Activated B cell treated with CpG ODN at 0.5 μM for 24 hours (primary cell): ENCODE measurements at regions not wholly inside any gene's neighbourhood (a gene's known extent, or its start where the extent isn't known, plus 50 kb on each side); places are given as distances from the start of the nearest gene placed in this dataset.

ENCODE experiments used
- ATAC-seq: fragments of 200-7000 bp; cut with Tn5 transposase; one replicate; pipeline ENCODE4 v1.10.0; 2021; ENCODE audit warnings: low read depth, mild to moderate bottlenecking, moderate library complexity
- CTCF ChIA-PET: fragments of 350-600 bp; sonication (Branson Sonifier 250); formaldehyde crosslinking; loops from one replicate; lab custom pipeline; 2021; ENCODE audit warnings: antibody characterized with exemption; lab: Charles Lee
- POLR2A ChIA-PET: fragments of 350-600 bp; sonication (Branson Sonifier 250); formaldehyde crosslinking; loops from one replicate; lab custom pipeline; 2021; ENCODE audit warnings: antibody characterized with exemption; lab: Charles Lee
- DNase-seq: peaks from one replicate; pipeline ENCODE4 v3.0.0; 2022
- H3K27ac Mint-ChIP-seq: one replicate; pipeline ENCODE4 v1.8.0; 2020; ENCODE audit warnings: mixed read lengths
- H3K27me3 Mint-ChIP-seq: one replicate; pipeline ENCODE4 v1.8.0; 2021; ENCODE audit warnings: mixed read lengths
- H3K36me3 Mint-ChIP-seq: one replicate; pipeline ENCODE4 v1.8.0; 2021; ENCODE audit warnings: low read depth, mixed read lengths
- H3K4me1 Mint-ChIP-seq: one replicate; pipeline ENCODE4 v1.8.0; 2021; ENCODE audit warnings: mixed read lengths
- H3K4me3 Mint-ChIP-seq: one replicate; pipeline ENCODE4 v1.8.0; 2020; ENCODE audit warnings: mild to moderate bottlenecking, mixed read lengths
- H3K9me3 Mint-ChIP-seq: one replicate; pipeline ENCODE4 v1.8.0; 2020; ENCODE audit warnings: mixed read lengths
- CTCF ChIP-seq: fragments of 200-600 bp; IDR thresholded peaks from one replicate; pipeline ENCODE4 v1.8.0; 2022; ENCODE audit warnings: antibody characterized with exemption, mild to moderate bottlenecking
- intact Hi-C: fragments of 100-400 bp; cut with micrococcal nuclease; formaldehyde crosslinking; loops from one replicate; pipeline ENCODE4 v1.15.1; 2024

- no peaks in the 10 kb centered on the region for H3K4me1 Mint-ChIP-seq
- ChIA-PET CTCF (no interaction called here), POLR2A (no interaction called here)
- H3K27ac Mint-ChIP-seq = no peak overlapping the region
- intact Hi-C loops = no loop called here
- peaks cover 3% of the 10 kb centered on the region for H3K9me3 Mint-ChIP-seq
- H3K27me3 Mint-ChIP-seq = no peaks in the 10 kb centered on the region
- H3K4me3 Mint-ChIP-seq = no peak overlapping the region
- no peak for ATAC-seq
- TF ChIP-seq CTCF = no peak
- no peak for DNase-seq
- H3K36me3 Mint-ChIP-seq = no peaks in the 10 kb centered on the region
Measured at GRCh38 chr13:108369412-108369811, 99.9 kb downstream of the TNFSF13B start.

GRCh38 chr13:108375034-108375433 is 105.5 kb downstream of the TNFSF13B start:
- CTCF ChIA-PET = no interaction called here
- Mint-ChIP-seq H3K9me3 (peaks cover 2% of the 10 kb centered on the region), H3K36me3 (no peaks in the 10 kb centered on the region), H3K4me3 (no peak overlapping the region), H3K27ac (no peak overlapping the region), H3K27me3 (no peaks in the 10 kb centered on the region), H3K4me1 (no peaks in the 10 kb centered on the region)
- POLR2A ChIA-PET = no interaction called here
- no peak for TF ChIP-seq CTCF
- ATAC-seq = no peak
- no peak for DNase-seq
- intact Hi-C loops = no loop called here

GRCh38 chr13:108375772-108376171 is 106.3 kb downstream of the TNFSF13B start:
- ChIA-PET CTCF (no interaction called here), POLR2A (no interaction called here)
- no peak overlapping the region for H3K27ac Mint-ChIP-seq
- no peak overlapping the region for H3K4me3 Mint-ChIP-seq
- H3K4me1 Mint-ChIP-seq = no peaks in the 10 kb centered on the region
- H3K9me3 Mint-ChIP-seq = peaks cover 3% of the 10 kb centered on the region
- DNase-seq (no peak), ATAC-seq (no peak)
- no peak for TF ChIP-seq CTCF
- H3K36me3 Mint-ChIP-seq = no peaks in the 10 kb centered on the region
- no peaks in the 10 kb centered on the region for H3K27me3 Mint-ChIP-seq
- intact Hi-C loops = no loop called here

GRCh38 chr13:108376308-108376707 is 106.8 kb downstream of the TNFSF13B start:
- no peak for TF ChIP-seq CTCF
- ChIA-PET POLR2A (no interaction called here), CTCF (no interaction called here)
- Mint-ChIP-seq H3K9me3 (peaks cover 3% of the 10 kb centered on the region), H3K27ac (no peak overlapping the region), H3K36me3 (no peaks in the 10 kb centered on the region), H3K27me3 (no peaks in the 10 kb centered on the region), H3K4me1 (no peaks in the 10 kb centered on the region), H3K4me3 (no peak overlapping the region)
- no peak for DNase-seq
- intact Hi-C loops = no loop called here
- no peak for ATAC-seq

GRCh38 chr13:108377646-108378206 is 108.2 kb downstream of the TNFSF13B start:
- no peaks in the 10 kb centered on the region for H3K4me1 Mint-ChIP-seq
- ChIA-PET POLR2A (no interaction called here), CTCF (no interaction called here)
- H3K9me3 Mint-ChIP-seq = peaks cover 3% of the 10 kb centered on the region
- no peaks in the 10 kb centered on the region for H3K36me3 Mint-ChIP-seq
- TF ChIP-seq CTCF = no peak
- H3K27ac Mint-ChIP-seq = no peak overlapping the region
- H3K27me3 Mint-ChIP-seq = no peaks in the 10 kb centered on the region
- DNase-seq (no peak), ATAC-seq (no peak)
- intact Hi-C loops = no loop called here
- no peak overlapping the region for H3K4me3 Mint-ChIP-seq
